Keratinocyte (primary cell): ENCODE measurements at regions not wholly inside any gene's neighbourhood (a gene's known extent, or its start where the extent isn't known, plus 50 kb on each side); places are given as distances from the start of the nearest gene placed in this dataset.

ENCODE experiments used
- DNase-seq: peaks from one replicate; pipeline ENCODE4 v3.0.0-alpha.2; 2011; ENCODE audit warnings: low read depth, missing footprints, low spot score
- FAIRE-seq: peaks from 2 replicates; lab custom pipeline; 2011; peaks lifted over from hg19 to GRCh38; lab: Jason Lieb, UNC
- H2AFZ ChIP-seq: 2 replicates; pipeline ENCODE4 v1.6.0; 2012; ENCODE audit warnings: low read length, control low read depth, inconsistent platforms; ENCODE audit not compliant: control insufficient read depth
- H3K27ac ChIP-seq: 2 replicates; pipeline ENCODE4 v1.5.1; 2011; ENCODE audit warnings: low read length; ENCODE audit not compliant: control insufficient read depth, insufficient read depth
- H3K27me3 ChIP-seq: 3 replicates; pipeline ENCODE4 v1.6.0; 2011; ENCODE audit warnings: low read length; ENCODE audit not compliant: control insufficient read depth, insufficient read depth; ENCODE audit errors: extremely low read depth
- H3K36me3 ChIP-seq, 2 experiments: 2 replicates in 1 of 2; 3 replicates in 1 of 2; pipeline ENCODE4 v1.5.1; 2011; ENCODE audit warnings: low read length in 2 of 2, mild to moderate bottlenecking in 1 of 2; ENCODE audit not compliant: control insufficient read depth in 2 of 2, insufficient read depth in 2 of 2; ENCODE audit errors: extremely low read depth in 1 of 2
- H3K4me1 ChIP-seq: 3 replicates; pipeline ENCODE4 v1.5.1; 2011; ENCODE audit warnings: low read length; ENCODE audit not compliant: control insufficient read depth, insufficient read depth; ENCODE audit errors: extremely low read depth
- H3K4me2 ChIP-seq: 3 replicates; pipeline ENCODE4 v1.6.0; 2011; ENCODE audit warnings: low read depth, low read length; ENCODE audit not compliant: control insufficient read depth, insufficient read depth; ENCODE audit errors: extremely low read depth
- H3K4me3 ChIP-seq, 3 experiments: fragments of 200-600 bp in 1 of 3; sonication (generic) in 1 of 3; 2 replicates in 2 of 3; 3 replicates in 1 of 3; pipeline ENCODE4 v1.5.1; 2011 to 2016; ENCODE audit warnings: low read length in 3 of 3, mild to moderate bottlenecking in 3 of 3, control low read depth in 2 of 3, inconsistent platforms in 1 of 3, low read depth in 1 of 3, mixed read lengths in 1 of 3, mixed run types in 1 of 3, moderate library complexity in 1 of 3; ENCODE audit not compliant: control insufficient read depth in 2 of 3, insufficient read depth in 2 of 3; ENCODE audit errors: extremely low read depth in 1 of 3
- H3K79me2 ChIP-seq: 2 replicates; pipeline ENCODE4 v1.6.0; 2012; ENCODE audit warnings: low read length; ENCODE audit not compliant: control insufficient read depth, insufficient read depth
- H3K9ac ChIP-seq: 3 replicates; pipeline ENCODE4 v1.6.0; 2011; ENCODE audit warnings: low read length; ENCODE audit not compliant: control insufficient read depth, insufficient read depth; ENCODE audit errors: extremely low read depth
- H3K9me1 ChIP-seq: 3 replicates; pipeline ENCODE4 v1.6.0; 2011; ENCODE audit warnings: low read length; ENCODE audit not compliant: control insufficient read depth, insufficient read depth; ENCODE audit errors: extremely low read depth
- H3K9me3 ChIP-seq: 2 replicates; pipeline ENCODE4 v1.5.1; 2012; ENCODE audit warnings: low read depth, low read length; ENCODE audit not compliant: control insufficient read depth
- H4K20me1 ChIP-seq: 3 replicates; pipeline ENCODE4 v1.6.0; 2011; ENCODE audit warnings: low read length; ENCODE audit not compliant: control insufficient read depth, insufficient read depth; ENCODE audit errors: extremely low read depth
- CTCF ChIP-seq, 3 experiments: IDR thresholded peaks in 1 of 3; conservative IDR thresholded peaks in 1 of 3; optimal IDR thresholded peaks in 1 of 3; 2 replicates in 2 of 3; 3 replicates in 1 of 3; pipeline versions ENCODE3 to v1.5.1; 2011; ENCODE audit warnings: low read length in 3 of 3, mild to moderate bottlenecking in 3 of 3, moderate library complexity in 2 of 3, control low read depth in 1 of 3, inconsistent platforms in 1 of 3; ENCODE audit not compliant: insufficient read depth in 2 of 3; ENCODE audit errors: extremely low read depth in 1 of 3
- EZH2 ChIP-seq: IDR thresholded peaks from one replicate; pipeline ENCODE4 v1.6.1; 2012; ENCODE audit warnings: inconsistent platforms, mild to moderate bottlenecking, low read length, moderate library complexity
- dilution Hi-C: fragments of 300-500 bp; cut with MboI; formaldehyde crosslinking; loops from one replicate; pipeline ENCODE4 v1.7.0; 2020; ENCODE audit warnings: low sequenced_read_pairs; ENCODE audit not compliant: extremely low pct_ligation_motif_present

GRCh38 chr4:59956366-59956765 is 1243.8 kb upstream of the ADGRL3 start:
- Histone ChIP-seq H3K27ac (no peak overlapping the region), H3K9me3 (no peaks in the 10 kb centered on the region), H3K79me2 (no peaks in the 10 kb centered on the region), H2AFZ (no peak overlapping the region), H3K36me3 (no peaks in the 10 kb centered on the region), H3K4me1 (no peaks in the 10 kb centered on the region), H3K4me3 (no peak overlapping the region), H3K9ac (no peak overlapping the region), H3K27me3 (no peaks in the 10 kb centered on the region), H3K9me1 (no peaks in the 10 kb centered on the region), H4K20me1 (no peaks in the 10 kb centered on the region), H3K4me2 (no peak overlapping the region)
- no peak for DNase-seq
- dilution Hi-C loops = no loop called here
- FAIRE-seq = no peak
- TF ChIP-seq CTCF (optimal IDR thresholded peaks at IDR 0.05 in 1 of 3, IDR thresholded peaks at IDR 0.05 in 1 of 3, conservative IDR thresholded peaks at IDR 0.05 in 1 of 3; ENCODE audit: extremely low read depth in 1 of 3, insufficient read depth in 2 of 3, low read length in 3 of 3) (no peak), EZH2 (no peak)

DNA sequence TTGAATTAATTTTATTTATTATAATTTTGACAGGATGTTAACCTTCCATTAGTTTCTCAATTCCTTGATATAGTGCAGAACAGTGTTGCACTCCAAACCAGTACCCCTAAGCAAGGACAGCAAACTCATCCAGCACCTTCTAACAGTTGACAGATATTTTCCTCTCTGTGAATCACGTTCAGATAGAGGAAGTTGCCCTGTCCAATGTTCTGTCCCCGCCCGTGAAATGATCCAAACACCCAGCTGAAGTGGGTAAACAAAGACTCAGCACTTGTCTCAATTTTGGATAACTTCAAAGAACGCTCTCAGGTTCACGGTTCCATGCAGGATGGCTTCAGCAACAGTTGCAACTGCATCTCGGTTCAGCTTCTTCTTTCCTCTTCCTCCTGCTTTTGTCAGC is 1240.0 kb upstream of the ADGRL3 start:
- dilution Hi-C loops = no loop called here
- H3K9ac ChIP-seq = no peak overlapping the region
- H3K79me2 ChIP-seq = no peaks in the 10 kb centered on the region
- no peaks in the 10 kb centered on the region for H3K9me3 ChIP-seq
- FAIRE-seq (no peak), DNase-seq (no peak)
- TF ChIP-seq EZH2 = no peak
- TF ChIP-seq CTCF (optimal IDR thresholded peaks at IDR 0.05 in 1 of 3, IDR thresholded peaks at IDR 0.05 in 1 of 3, conservative IDR thresholded peaks at IDR 0.05 in 1 of 3; ENCODE audit: extremely low read depth in 1 of 3, insufficient read depth in 2 of 3, low read length in 3 of 3) = no peak
- H3K36me3 ChIP-seq = no peaks in the 10 kb centered on the region
- no peak overlapping the region for H3K4me2 ChIP-seq
- no peaks in the 10 kb centered on the region for H3K4me1 ChIP-seq
- no peak overlapping the region for H2AFZ ChIP-seq
- no peaks in the 10 kb centered on the region for H3K9me1 ChIP-seq
- no peaks in the 10 kb centered on the region for H4K20me1 ChIP-seq
- H3K27ac ChIP-seq = no peak overlapping the region
- H3K4me3 ChIP-seq = no peak overlapping the region
- no peaks in the 10 kb centered on the region for H3K27me3 ChIP-seq
